OCI-LY7 (cell line): ENCODE measurements at regions not wholly inside any gene's neighbourhood (a gene's known extent, or its start where the extent isn't known, plus 50 kb on each side); places are given as distances from the start of the nearest gene placed in this dataset.

Experiments
- BruUV-seq: library from RNA; stranded (reverse); fragments of 400-500 nt; replicated peaks from 2 replicates; lab custom pipeline; 2021; lab: Mats Ljungman, UMichigan
- CTCF ChIA-PET: fragments of 300-600 bp; sonication (Branson Sonifier 250); formaldehyde crosslinking; loops from one replicate; lab custom pipeline; 2022; ENCODE audit warnings: antibody characterized with exemption; ENCODE audit not compliant: unreplicated experiment; lab: Charles Lee
- POLR2A ChIA-PET: fragments of 300-600 bp; sonication (Branson Sonifier 250); formaldehyde crosslinking; loops from one replicate; lab custom pipeline; 2022; ENCODE audit warnings: antibody characterized with exemption; lab: Charles Lee
- DNase-seq: peaks from one replicate; pipeline ENCODE4 v3.0.0-alpha.2; 2015; ENCODE audit warnings: low spot score
- H2AFZ ChIP-seq: fragments of 200-600 bp; sonication (generic), shearing (Covaris generic); 2 replicates; pipeline ENCODE4 v1.6.1; 2014; ENCODE audit warnings: mild to moderate bottlenecking, antibody characterized with exemption, low read length, moderate library complexity
- H3K27ac ChIP-seq: fragments of 200-600 bp; sonication (generic); 2 replicates; pipeline ENCODE4 v1.5.1; 2014; ENCODE audit warnings: mixed run types, low read depth, mild to moderate bottlenecking, moderate library complexity, low read length, inconsistent platforms; ENCODE audit not compliant: poor library complexity, severe bottlenecking
- H3K36me3 ChIP-seq: fragments of 200-600 bp; sonication (generic); 2 replicates; pipeline ENCODE4 v1.6.1; 2014; ENCODE audit warnings: mild to moderate bottlenecking, antibody characterized with exemption, low read length, moderate library complexity, mixed read lengths; ENCODE audit not compliant: insufficient read depth
- H3K4me1 ChIP-seq: fragments of 200-600 bp; sonication (generic); 2 replicates; pipeline ENCODE4 v1.5.1; 2014; ENCODE audit warnings: mild to moderate bottlenecking, low read length; ENCODE audit not compliant: insufficient read depth, poor library complexity, severe bottlenecking
- H3K4me2 ChIP-seq: fragments of 200-600 bp; sonication (generic); 2 replicates; pipeline ENCODE4 v1.6.1; 2014; ENCODE audit warnings: mild to moderate bottlenecking, low read length
- H3K4me3 ChIP-seq: fragments of 200-600 bp; sonication (generic); 2 replicates; pipeline ENCODE4 v1.5.1; 2014; ENCODE audit warnings: mild to moderate bottlenecking, low read depth, low read length; ENCODE audit not compliant: poor library complexity, severe bottlenecking
- H3K79me2 ChIP-seq: fragments of 200-600 bp; sonication (generic); 2 replicates; pipeline ENCODE4 v1.6.1; 2016; ENCODE audit warnings: low read depth, mild to moderate bottlenecking, low read length, moderate library complexity, mixed read lengths; ENCODE audit not compliant: insufficient read depth
- H3K9me2 ChIP-seq: fragments of 200-600 bp; sonication (generic); 2 replicates; pipeline ENCODE4 v1.6.1; 2016; ENCODE audit warnings: mild to moderate bottlenecking, low read length, mixed read lengths; ENCODE audit not compliant: insufficient read depth
- H3K9me3 ChIP-seq: fragments of 200-600 bp; sonication (generic); 2 replicates; pipeline ENCODE4 v1.6.1; 2014; ENCODE audit warnings: mild to moderate bottlenecking, mixed run types, low read length, mixed read lengths
- H4K20me1 ChIP-seq: fragments of 200-600 bp; sonication (generic); 2 replicates; pipeline ENCODE4 v1.6.1; 2014; ENCODE audit warnings: mild to moderate bottlenecking, antibody characterized with exemption, low read length, moderate library complexity, mixed read lengths; ENCODE audit not compliant: insufficient read depth
- CTCF ChIP-seq: fragments of 200-600 bp; sonication (generic); conservative IDR thresholded peaks from 2 replicates; pipeline ENCODE4 v1.5.1; 2014; ENCODE audit warnings: mild to moderate bottlenecking, antibody characterized with exemption, low read length, moderate library complexity, mixed read lengths
- EZH2phosphoT487 ChIP-seq: fragments of 200-600 bp; sonication (generic); IDR thresholded peaks from 2 replicates; pipeline ENCODE4 v1.6.1; 2018; ENCODE audit warnings: low read depth, borderline replicate concordance, mild to moderate bottlenecking, mixed run types, antibody characterized with exemption, low read length, moderate library complexity, mixed read lengths
- intact Hi-C: fragments of 100-400 bp; cut with micrococcal nuclease; formaldehyde crosslinking; loops from one replicate; pipeline ENCODE4 v1.10.0; 2022; ENCODE audit not compliant: unreplicated experiment

GRCh38 chr5:152146566-152146965 lies 221.9 kb upstream of the GLRA1 start:
- no peak overlapping the region for H3K4me2 ChIP-seq
- no peak for DNase-seq
- no peaks in the 10 kb centered on the region for H3K9me2 ChIP-seq
- H4K20me1 ChIP-seq, result no peaks in the 10 kb centered on the region
- ChIA-PET CTCF (no interaction called here), POLR2A (no interaction called here)
- H3K4me1 ChIP-seq, result no peaks in the 10 kb centered on the region
- H3K36me3 ChIP-seq, result no peaks in the 10 kb centered on the region
- H2AFZ ChIP-seq, result no peak overlapping the region
- H3K79me2 ChIP-seq, result no peaks in the 10 kb centered on the region
- intact Hi-C loops, result no loop called here
- no peaks in the 10 kb centered on the region for H3K9me3 ChIP-seq
- H3K4me3 ChIP-seq, result no peak overlapping the region
- no TSS peak for BruUV-seq
- H3K27ac ChIP-seq, result no peak overlapping the region
- no peak for TF ChIP-seq EZH2phosphoT487
- TF ChIP-seq CTCF, result no peak

- ChIA-PET CTCF (no interaction called here), POLR2A (interaction anchor here (0.7 kb wide), 1 partner anchor 51 kb away, joined by 5 read pairs; no protein-coding TSS in a partner anchor)
- TF ChIP-seq CTCF (no peak), EZH2phosphoT487 (no peak)
- H3K9me2 ChIP-seq, result no peaks in the 10 kb centered on the region
- no peaks in the 10 kb centered on the region for H3K4me1 ChIP-seq
- no peak overlapping the region for H3K27ac ChIP-seq
- no peak overlapping the region for H3K4me3 ChIP-seq
- BruUV-seq, result no TSS peak
- H3K9me3 ChIP-seq, result no peaks in the 10 kb centered on the region
- H4K20me1 ChIP-seq, result no peaks in the 10 kb centered on the region
- no peaks in the 10 kb centered on the region for H3K79me2 ChIP-seq
- DNase-seq, result no peak
- intact Hi-C loops, result no loop called here
- no peaks in the 10 kb centered on the region for H3K36me3 ChIP-seq
- no peak overlapping the region for H2AFZ ChIP-seq
- no peak overlapping the region for H3K4me2 ChIP-seq
Observed at GRCh38 chr5:152144556-152144955, 219.9 kb upstream of the GLRA1 start.

GRCh38 chr5:152144030-152144429 lies 219.4 kb upstream of the GLRA1 start:
- Histone ChIP-seq H4K20me1 (no peaks in the 10 kb centered on the region), H3K79me2 (no peaks in the 10 kb centered on the region), H3K36me3 (no peaks in the 10 kb centered on the region), H2AFZ (no peak overlapping the region), H3K27ac (no peak overlapping the region), H3K4me2 (no peak overlapping the region), H3K9me2 (no peaks in the 10 kb centered on the region), H3K4me1 (no peaks in the 10 kb centered on the region), H3K4me3 (no peak overlapping the region), H3K9me3 (no peaks in the 10 kb centered on the region)
- DNase-seq, result no peak
- CTCF ChIA-PET, result interaction anchor here (0.5 kb wide), 1 partner anchor 179 kb away, joined by 3 read pairs; no protein-coding TSS in a partner anchor
- BruUV-seq, result no TSS peak
- intact Hi-C loops, result no loop called here
- TF ChIP-seq CTCF (no peak), EZH2phosphoT487 (no peak)
- POLR2A ChIA-PET, result interaction anchor here (0.7 kb wide), 1 partner anchor 115 kb away, joined by 4 read pairs; no protein-coding TSS in a partner anchor
